ENCODE measurements at regions not wholly inside any gene's neighbourhood (a gene's known extent, or its start where the extent isn't known, plus 50 kb on each side); places are given as distances from the start of the nearest gene placed in this dataset.

- H3K4me3 ChIP-seq (ENCODE audit: low read length), result no peak overlapping the region
- TF ChIP-seq CTCF (conservative IDR thresholded peaks at IDR 0.05; ENCODE audit: low read length), result no peak
- peak; percentile 83 for DNase-seq (ENCODE audit: low read depth)
These were observed 121.7 kb upstream of the TPM1 start for GRCh38 chr15:62920682-62921502.

- no peak overlapping the region for H3K4me3 ChIP-seq (ENCODE audit: low read length)
- no peak for TF ChIP-seq CTCF (conservative IDR thresholded peaks at IDR 0.05; ENCODE audit: low read length)
- DNase-seq (ENCODE audit: low read depth), result no peak
These were observed 120.0 kb upstream of the TPM1 start for GRCh38 chr15:62922514-62922913.

- no peak for DNase-seq (ENCODE audit: low read depth)
- no peak overlapping the region for H3K4me3 ChIP-seq (ENCODE audit: low read length)
- no peak for TF ChIP-seq CTCF (conservative IDR thresholded peaks at IDR 0.05; ENCODE audit: low read length)
These were observed 116.7 kb upstream of the TPM1 start for GRCh38 chr15:62925875-62926274.

GRCh38 chr15:62927196-62927595 is 115.4 kb upstream of the TPM1 start:
- DNase-seq (ENCODE audit: low read depth), result no peak
- no peak for TF ChIP-seq CTCF (conservative IDR thresholded peaks at IDR 0.05; ENCODE audit: low read length)
- H3K4me3 ChIP-seq (ENCODE audit: low read length), result no peak overlapping the region

- DNase-seq (ENCODE audit: low read depth), result no peak
- TF ChIP-seq CTCF (conservative IDR thresholded peaks at IDR 0.05; ENCODE audit: low read length), result no peak
- H3K4me3 ChIP-seq (ENCODE audit: low read length), result no peak overlapping the region
These were observed 114.7 kb upstream of the TPM1 start for GRCh38 chr15:62927836-62928235.

- peak; percentile 55 for TF ChIP-seq CTCF (conservative IDR thresholded peaks at IDR 0.05; ENCODE audit: low read length)
- DNase-seq (ENCODE audit: low read depth), result peak; percentile 97
- no peak overlapping the region for H3K4me3 ChIP-seq (ENCODE audit: low read length)
These were observed 114.1 kb upstream of the TPM1 start for GRCh38 chr15:62928242-62928999.

GRCh38 chr15:62929000-62929357 is 113.6 kb upstream of the TPM1 start:
- no peak overlapping the region for H3K4me3 ChIP-seq (ENCODE audit: low read length)
- no peak for TF ChIP-seq CTCF (conservative IDR thresholded peaks at IDR 0.05; ENCODE audit: low read length)
- no peak for DNase-seq (ENCODE audit: low read depth)
